ENCODE measurements at regions not wholly inside any gene's neighbourhood (a gene's known extent, or its start where the extent isn't known, plus 50 kb on each side); places are given as distances from the start of the nearest gene placed in this dataset.

DNA sequence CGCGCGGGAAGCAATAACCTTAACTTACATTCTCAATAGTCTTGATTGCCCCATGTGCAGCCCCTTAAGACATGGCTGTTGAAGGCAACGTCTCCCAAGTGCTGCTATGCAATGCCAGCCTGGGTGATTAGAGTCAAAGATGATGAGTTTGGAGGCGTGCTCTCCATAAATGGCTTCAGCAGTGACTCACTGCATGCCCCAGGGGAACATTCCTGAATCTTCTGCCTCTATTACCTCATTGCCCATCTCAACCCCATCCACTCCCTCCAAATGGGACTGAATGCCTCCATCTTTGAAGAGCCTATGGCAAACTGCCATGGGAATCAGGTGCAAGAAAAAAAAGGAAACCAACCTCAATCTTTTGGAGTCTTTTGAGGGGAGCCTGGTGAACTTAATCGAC is 282.8 kb downstream of the SNX10 start:
- Histone ChIP-seq H3K27ac (no peak overlapping the region), H3K27me3 (no peaks in the 10 kb centered on the region), H3K4me1 (no peaks in the 10 kb centered on the region), H3K4me3 (no peak overlapping the region), H3K36me3 (no peaks in the 10 kb centered on the region), H3K9me3 (no peaks in the 10 kb centered on the region)
- intact Hi-C loops (cut with DNase I) = no loop called here
- DNase-seq (ENCODE audit: low spot score in 2 of 2) = no peak
- TF ChIP-seq, protein P1, sequence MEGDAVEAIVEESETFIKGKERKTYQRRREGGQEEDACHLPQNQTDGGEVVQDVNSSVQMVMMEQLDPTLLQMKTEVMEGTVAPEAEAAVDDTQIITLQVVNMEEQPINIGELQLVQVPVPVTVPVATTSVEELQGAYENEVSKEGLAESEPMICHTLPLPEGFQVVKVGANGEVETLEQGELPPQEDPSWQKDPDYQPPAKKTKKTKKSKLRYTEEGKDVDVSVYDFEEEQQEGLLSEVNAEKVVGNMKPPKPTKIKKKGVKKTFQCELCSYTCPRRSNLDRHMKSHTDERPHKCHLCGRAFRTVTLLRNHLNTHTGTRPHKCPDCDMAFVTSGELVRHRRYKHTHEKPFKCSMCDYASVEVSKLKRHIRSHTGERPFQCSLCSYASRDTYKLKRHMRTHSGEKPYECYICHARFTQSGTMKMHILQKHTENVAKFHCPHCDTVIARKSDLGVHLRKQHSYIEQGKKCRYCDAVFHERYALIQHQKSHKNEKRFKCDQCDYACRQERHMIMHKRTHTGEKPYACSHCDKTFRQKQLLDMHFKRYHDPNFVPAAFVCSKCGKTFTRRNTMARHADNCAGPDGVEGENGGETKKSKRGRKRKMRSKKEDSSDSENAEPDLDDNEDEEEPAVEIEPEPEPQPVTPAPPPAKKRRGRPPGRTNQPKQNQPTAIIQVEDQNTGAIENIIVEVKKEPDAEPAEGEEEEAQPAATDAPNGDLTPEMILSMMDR (IDR thresholded peaks at IDR 0.05) = no peak

GRCh38 chr7:26580064-26580591 is 284.3 kb downstream of the SKAP2 start:
- TF ChIP-seq, protein P1 (IDR thresholded peaks at IDR 0.05) = no peak
- Histone ChIP-seq H3K9me3 (no peaks in the 10 kb centered on the region), H3K27me3 (no peaks in the 10 kb centered on the region), H3K36me3 (no peaks in the 10 kb centered on the region), H3K27ac (no peak overlapping the region), H3K4me1 (no peaks in the 10 kb centered on the region), H3K4me3 (no peak overlapping the region)
- intact Hi-C loops (cut with DNase I) = no loop called here
- no peak for DNase-seq (ENCODE audit: low spot score in 2 of 2)

- Histone ChIP-seq H3K4me3 (no peak overlapping the region), H3K27me3 (no peaks in the 10 kb centered on the region), H3K4me1 (no peaks in the 10 kb centered on the region), H3K36me3 (no peaks in the 10 kb centered on the region), H3K9me3 (no peaks in the 10 kb centered on the region), H3K27ac (no peak overlapping the region)
- TF ChIP-seq, protein P1 (IDR thresholded peaks at IDR 0.05) = no peak
- intact Hi-C loops (cut with DNase I) = no loop called here
- no peak for DNase-seq (ENCODE audit: low spot score in 2 of 2)
Measured at GRCh38 chr7:26580711-26581110, 283.7 kb downstream of the SKAP2 start.

DNA sequence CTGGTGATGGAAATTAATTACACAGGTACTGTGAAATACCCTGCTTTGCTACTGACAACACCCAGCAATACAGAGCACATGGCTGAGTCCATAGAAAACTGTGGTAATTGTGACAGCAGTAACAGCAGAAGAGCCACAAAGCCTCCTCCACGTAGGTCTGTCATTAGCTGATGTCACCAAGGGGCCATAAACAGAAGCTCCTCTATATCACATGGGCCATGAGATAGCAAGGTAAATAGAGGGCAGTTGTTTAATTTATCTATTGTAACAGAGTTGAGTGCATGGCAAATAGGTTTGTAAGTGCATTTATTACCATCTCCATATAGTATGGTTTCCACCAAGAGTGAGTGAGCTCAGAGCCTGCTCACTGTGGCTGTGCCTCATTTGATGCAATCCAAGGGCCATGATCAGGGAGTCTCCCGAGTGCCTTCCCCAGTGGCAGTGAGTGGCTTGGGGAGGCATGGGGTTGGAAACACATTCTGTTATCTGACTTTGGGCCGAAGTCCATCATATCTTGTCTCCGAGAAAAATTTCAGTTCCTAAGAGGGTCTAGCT is 281.2 kb downstream of the SKAP2 start:
- no peaks in the 10 kb centered on the region for H3K9me3 ChIP-seq
- intact Hi-C loops (cut with DNase I) = no loop called here
- TF ChIP-seq, protein P1 (IDR thresholded peaks at IDR 0.05) = no peak
- H3K4me1 ChIP-seq = no peaks in the 10 kb centered on the region
- no peaks in the 10 kb centered on the region for H3K27me3 ChIP-seq
- no peak for DNase-seq (ENCODE audit: low spot score in 2 of 2)
- no peaks in the 10 kb centered on the region for H3K36me3 ChIP-seq
- no peak overlapping the region for H3K27ac ChIP-seq
- no peak overlapping the region for H3K4me3 ChIP-seq

GRCh38 chr7:26584326-26584725 is 280.1 kb downstream of the SKAP2 start:
- Histone ChIP-seq H3K9me3 (no peaks in the 10 kb centered on the region), H3K4me1 (no peaks in the 10 kb centered on the region), H3K27me3 (no peaks in the 10 kb centered on the region), H3K27ac (no peak overlapping the region), H3K36me3 (no peaks in the 10 kb centered on the region), H3K4me3 (no peak overlapping the region)
- intact Hi-C loops (cut with DNase I) = no loop called here
- TF ChIP-seq, protein P1 (IDR thresholded peaks at IDR 0.05) = no peak
- no peak for DNase-seq (ENCODE audit: low spot score in 2 of 2)
